ENCODE measurements at regions not wholly inside any gene's neighbourhood (a gene's known extent, or its start where the extent isn't known, plus 50 kb on each side); places are given as distances from the start of the nearest gene placed in this dataset.

DNA sequence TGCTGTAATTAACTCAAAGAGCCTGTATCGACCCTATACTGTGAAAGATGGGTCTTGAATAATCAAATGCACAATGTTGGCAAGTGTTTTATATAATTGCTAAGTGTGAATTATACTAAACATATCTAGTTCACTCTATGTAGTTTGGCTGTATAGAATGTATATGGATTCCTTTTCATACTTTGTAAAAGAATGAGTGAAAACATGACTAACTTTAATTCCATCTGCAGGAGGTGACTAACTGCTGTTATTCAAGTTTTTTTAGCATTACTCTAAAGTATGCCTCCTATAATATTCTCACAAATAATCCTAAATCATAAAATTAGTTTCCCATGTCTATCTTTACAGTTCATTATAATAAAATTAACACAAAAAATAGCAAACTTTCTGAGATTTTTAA is 394.0 kb upstream of the MON1B start:
- DNase-seq, result no peak
- Histone ChIP-seq H3K9me3 (ENCODE audit: control insufficient read depth, low read length) (no peaks in the 10 kb centered on the region), H3K9ac (ENCODE audit: low read length) (no peak overlapping the region), H3K4me2 (ENCODE audit: low read length, poor library complexity, severe bottlenecking) (no peak overlapping the region), H2BK5ac (ENCODE audit: low read depth, low read length, poor library complexity, severe bottlenecking) (no peak overlapping the region), H3K18ac (ENCODE audit: low read depth in 1 of 2, low read length in 2 of 2) (no peak overlapping the region), H4K8ac (ENCODE audit: low read length) (no peak overlapping the region), H3K27me3 (ENCODE audit: control insufficient read depth in 1 of 2, insufficient read depth in 1 of 2, low read length in 2 of 2) (no peaks in the 10 kb centered on the region), H3K23ac (ENCODE audit: low read length in 2 of 2) (no peak overlapping the region), H3K14ac (ENCODE audit: low read length in 2 of 2) (no peak overlapping the region), H3K79me1 (replicated peaks; ENCODE audit: low read length, poor library complexity, severe bottlenecking) (no peaks in the 10 kb centered on the region), H2BK12ac (ENCODE audit: low read length in 2 of 2) (no peak overlapping the region), H3K4me3 (ENCODE audit: insufficient read depth in 1 of 2, low read depth in 1 of 2, low read length in 2 of 2) (no peak overlapping the region), H2BK15ac (ENCODE audit: low read depth, poor library complexity, severe bottlenecking) (no peak overlapping the region), H2AK5ac (ENCODE audit: low read length, severe bottlenecking) (no peak overlapping the region), H2AFZ (ENCODE audit: low read depth, low read length) (no peak overlapping the region), H4K91ac (ENCODE audit: low read length) (no peak overlapping the region), H3K4ac (ENCODE audit: low read depth in 1 of 2, low read length in 2 of 2) (no peak overlapping the region), H3K36me3 (ENCODE audit: control insufficient read depth in 1 of 2, insufficient read depth in 2 of 2, low read depth in 1 of 2, low read length in 2 of 2) (no peaks in the 10 kb centered on the region), H2BK120ac (ENCODE audit: low read depth, low read length) (no peak overlapping the region), H3K27ac (ENCODE audit: low read length, poor library complexity, severe bottlenecking) (no peak overlapping the region), H3K4me1 (ENCODE audit: control insufficient read depth, insufficient read depth, low read depth, low read length) (no peaks in the 10 kb centered on the region)
- WGBS, result no CpG with 5 or more reads among the region's 1 CpG

DNA sequence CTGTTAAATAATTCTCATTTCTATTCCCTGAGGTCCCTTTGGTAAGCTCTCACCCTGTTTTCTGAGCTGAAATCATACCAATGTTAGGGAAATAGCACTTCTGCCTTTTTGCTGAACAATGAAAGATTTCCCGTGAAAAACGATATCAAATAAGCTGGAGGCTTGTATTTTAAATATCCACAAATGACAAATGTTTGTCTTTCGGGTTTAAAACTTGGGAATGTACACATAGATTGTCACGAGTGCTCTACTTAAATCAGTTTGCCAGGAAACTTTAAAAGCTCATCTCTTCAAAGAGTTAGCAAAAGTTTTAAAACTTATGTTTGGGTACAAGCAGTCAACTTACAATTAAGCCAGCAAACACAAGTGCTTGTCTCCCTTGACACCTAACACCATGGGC is 393.5 kb upstream of the MON1B start:
- H3K9ac ChIP-seq (ENCODE audit: low read length), result no peak overlapping the region
- no peak overlapping the region for H2BK15ac ChIP-seq (ENCODE audit: low read depth, poor library complexity, severe bottlenecking)
- H3K14ac ChIP-seq (ENCODE audit: low read length in 2 of 2), result no peak overlapping the region
- no peak for DNase-seq
- no peaks in the 10 kb centered on the region for H3K27me3 ChIP-seq (ENCODE audit: control insufficient read depth in 1 of 2, insufficient read depth in 1 of 2, low read length in 2 of 2)
- H3K4me2 ChIP-seq (ENCODE audit: low read length, poor library complexity, severe bottlenecking), result no peak overlapping the region
- no peak overlapping the region for H3K4me3 ChIP-seq (ENCODE audit: insufficient read depth in 1 of 2, low read depth in 1 of 2, low read length in 2 of 2)
- H3K9me3 ChIP-seq (ENCODE audit: control insufficient read depth, low read length), result no peaks in the 10 kb centered on the region
- no peaks in the 10 kb centered on the region for H3K4me1 ChIP-seq (ENCODE audit: control insufficient read depth, insufficient read depth, low read depth, low read length)
- H3K4ac ChIP-seq (ENCODE audit: low read depth in 1 of 2, low read length in 2 of 2), result no peak overlapping the region
- H4K8ac ChIP-seq (ENCODE audit: low read length), result no peak overlapping the region
- H3K36me3 ChIP-seq (ENCODE audit: control insufficient read depth in 1 of 2, insufficient read depth in 2 of 2, low read depth in 1 of 2, low read length in 2 of 2), result no peaks in the 10 kb centered on the region
- H3K18ac ChIP-seq (ENCODE audit: low read depth in 1 of 2, low read length in 2 of 2), result no peak overlapping the region
- no peak overlapping the region for H2BK5ac ChIP-seq (ENCODE audit: low read depth, low read length, poor library complexity, severe bottlenecking)
- 87% methylated on average over 4 of the region's 4 CpGs for WGBS
- H2AK5ac ChIP-seq (ENCODE audit: low read length, severe bottlenecking), result no peak overlapping the region
- H2BK12ac ChIP-seq (ENCODE audit: low read length in 2 of 2), result no peak overlapping the region
- H2AFZ ChIP-seq (ENCODE audit: low read depth, low read length), result no peak overlapping the region
- no peaks in the 10 kb centered on the region for H3K79me1 ChIP-seq (replicated peaks; ENCODE audit: low read length, poor library complexity, severe bottlenecking)
- H3K27ac ChIP-seq (ENCODE audit: low read length, poor library complexity, severe bottlenecking), result no peak overlapping the region
- H3K23ac ChIP-seq (ENCODE audit: low read length in 2 of 2), result no peak overlapping the region
- no peak overlapping the region for H2BK120ac ChIP-seq (ENCODE audit: low read depth, low read length)
- H4K91ac ChIP-seq (ENCODE audit: low read length), result no peak overlapping the region

DNA sequence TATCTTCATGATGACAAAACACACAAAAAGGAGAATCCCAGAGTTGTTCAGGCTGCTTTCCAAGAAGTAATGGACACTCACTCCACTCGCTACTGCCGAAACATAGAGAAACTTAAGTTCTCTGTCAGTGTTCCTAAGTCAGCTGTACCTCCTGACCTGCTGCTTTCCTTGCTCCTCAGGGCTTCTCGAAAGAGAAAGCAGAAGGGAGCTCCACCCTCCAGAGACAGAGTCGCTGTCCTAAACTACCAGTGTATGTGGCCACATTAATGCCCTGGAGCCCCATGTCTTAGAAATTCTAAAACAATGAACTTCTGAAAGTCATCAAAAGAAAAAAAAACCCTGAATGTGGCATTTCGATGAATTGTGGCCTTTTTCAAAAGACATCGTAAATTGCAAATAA is 390.8 kb upstream of the MON1B start:
- no peak overlapping the region for H2BK5ac ChIP-seq (ENCODE audit: low read depth, low read length, poor library complexity, severe bottlenecking)
- H3K79me1 ChIP-seq (replicated peaks; ENCODE audit: low read length, poor library complexity, severe bottlenecking), result no peaks in the 10 kb centered on the region
- H2BK120ac ChIP-seq (ENCODE audit: low read depth, low read length), result no peak overlapping the region
- no peak overlapping the region for H3K4ac ChIP-seq (ENCODE audit: low read depth in 1 of 2, low read length in 2 of 2)
- H3K27me3 ChIP-seq (ENCODE audit: control insufficient read depth in 1 of 2, insufficient read depth in 1 of 2, low read length in 2 of 2), result no peaks in the 10 kb centered on the region
- H2AFZ ChIP-seq (ENCODE audit: low read depth, low read length), result no peak overlapping the region
- no peak overlapping the region for H4K8ac ChIP-seq (ENCODE audit: low read length)
- H3K4me2 ChIP-seq (ENCODE audit: low read length, poor library complexity, severe bottlenecking), result no peak overlapping the region
- no peak overlapping the region for H3K4me3 ChIP-seq (ENCODE audit: insufficient read depth in 1 of 2, low read depth in 1 of 2, low read length in 2 of 2)
- no peak overlapping the region for H4K91ac ChIP-seq (ENCODE audit: low read length)
- no peak overlapping the region for H2AK5ac ChIP-seq (ENCODE audit: low read length, severe bottlenecking)
- H3K9me3 ChIP-seq (ENCODE audit: control insufficient read depth, low read length), result no peaks in the 10 kb centered on the region
- H2BK15ac ChIP-seq (ENCODE audit: low read depth, poor library complexity, severe bottlenecking), result no peak overlapping the region
- H3K9ac ChIP-seq (ENCODE audit: low read length), result no peak overlapping the region
- no peak for DNase-seq
- no peaks in the 10 kb centered on the region for H3K36me3 ChIP-seq (ENCODE audit: control insufficient read depth in 1 of 2, insufficient read depth in 2 of 2, low read depth in 1 of 2, low read length in 2 of 2)
- H3K4me1 ChIP-seq (ENCODE audit: control insufficient read depth, insufficient read depth, low read depth, low read length), result peaks cover 2% of the 10 kb centered on the region
- no peak overlapping the region for H3K14ac ChIP-seq (ENCODE audit: low read length in 2 of 2)
- no peak overlapping the region for H2BK12ac ChIP-seq (ENCODE audit: low read length in 2 of 2)
- no peak overlapping the region for H3K23ac ChIP-seq (ENCODE audit: low read length in 2 of 2)
- 95% methylated on average over 6 of the region's 6 CpGs for WGBS
- H3K27ac ChIP-seq (ENCODE audit: low read length, poor library complexity, severe bottlenecking), result no peak overlapping the region
- H3K18ac ChIP-seq (ENCODE audit: low read depth in 1 of 2, low read length in 2 of 2), result no peak overlapping the region

DNA sequence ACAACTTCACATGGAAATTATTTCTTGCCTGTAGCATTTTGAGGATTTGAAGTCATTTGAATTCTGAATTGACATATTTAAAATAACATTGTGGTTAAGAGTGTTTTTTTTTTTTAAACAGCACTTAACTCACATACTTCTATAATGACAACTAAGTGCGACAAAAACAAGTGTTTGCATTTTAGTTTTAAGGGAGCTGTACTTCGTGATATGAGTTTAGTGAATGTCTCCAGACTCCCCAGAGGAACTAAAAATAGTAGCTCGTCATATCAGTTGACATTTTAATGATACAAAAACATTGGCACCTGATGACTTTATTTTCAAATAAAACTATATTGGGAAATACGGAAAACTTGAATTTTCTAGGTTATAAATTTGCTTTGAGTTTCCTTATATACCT is 389.6 kb upstream of the MON1B start:
- Histone ChIP-seq H4K8ac (ENCODE audit: low read length) (no peak overlapping the region), H3K9me3 (ENCODE audit: control insufficient read depth, low read length) (no peaks in the 10 kb centered on the region), H3K9ac (ENCODE audit: low read length) (no peak overlapping the region), H3K4me3 (ENCODE audit: insufficient read depth in 1 of 2, low read depth in 1 of 2, low read length in 2 of 2) (no peak overlapping the region), H3K36me3 (ENCODE audit: control insufficient read depth in 1 of 2, insufficient read depth in 2 of 2, low read depth in 1 of 2, low read length in 2 of 2) (no peaks in the 10 kb centered on the region), H3K4me2 (ENCODE audit: low read length, poor library complexity, severe bottlenecking) (no peak overlapping the region), H2BK5ac (ENCODE audit: low read depth, low read length, poor library complexity, severe bottlenecking) (no peak overlapping the region), H3K23ac (ENCODE audit: low read length in 2 of 2) (no peak overlapping the region), H2BK120ac (ENCODE audit: low read depth, low read length) (no peak overlapping the region), H3K79me1 (replicated peaks; ENCODE audit: low read length, poor library complexity, severe bottlenecking) (no peaks in the 10 kb centered on the region), H2AK5ac (ENCODE audit: low read length, severe bottlenecking) (no peak overlapping the region), H4K91ac (ENCODE audit: low read length) (no peak overlapping the region), H3K4me1 (ENCODE audit: control insufficient read depth, insufficient read depth, low read depth, low read length) (peaks cover 2% of the 10 kb centered on the region), H3K27me3 (ENCODE audit: control insufficient read depth in 1 of 2, insufficient read depth in 1 of 2, low read length in 2 of 2) (no peaks in the 10 kb centered on the region), H3K14ac (ENCODE audit: low read length in 2 of 2) (no peak overlapping the region), H3K27ac (ENCODE audit: low read length, poor library complexity, severe bottlenecking) (no peak overlapping the region), H2BK12ac (ENCODE audit: low read length in 2 of 2) (no peak overlapping the region), H2AFZ (ENCODE audit: low read depth, low read length) (no peak overlapping the region), H3K4ac (ENCODE audit: low read depth in 1 of 2, low read length in 2 of 2) (no peak overlapping the region), H3K18ac (ENCODE audit: low read depth in 1 of 2, low read length in 2 of 2) (no peak overlapping the region), H2BK15ac (ENCODE audit: low read depth, poor library complexity, severe bottlenecking) (no peak overlapping the region)
- DNase-seq, result no peak
- no CpG with 5 or more reads among the region's 4 CpGs for WGBS

Data from mesenchymal stem cell (in vitro differentiated cells and primary cell).